Muscle of leg (tissue), 3 donors: ENCODE measurements at regions not wholly inside any gene's neighbourhood (a gene's known extent, or its start where the extent isn't known, plus 50 kb on each side); places are given as distances from the start of the nearest gene placed in this dataset.
"Not testable (repeated sequence)": the region's sequence is repeated elsewhere in the genome, so short reads cannot be mapped to it uniquely, and the experiment has no call there.

Experiments
- DNase-seq: peaks from one replicate; pipeline ENCODE4 v3.0.0; 2013
- H3K27ac ChIP-seq: one replicate; pipeline ENCODE4 v1.5.1; 2013; ENCODE audit warnings: mild to moderate bottlenecking, low read length, control low read depth
- H3K27me3 ChIP-seq: one replicate; pipeline ENCODE4 v1.6.1; 2013; ENCODE audit warnings: low read length; ENCODE audit not compliant: control insufficient read depth, insufficient read depth
- H3K36me3 ChIP-seq: one replicate; pipeline ENCODE4 v1.6.1; 2013; ENCODE audit warnings: low read length; ENCODE audit not compliant: control insufficient read depth, insufficient read depth
- H3K4me1 ChIP-seq: one replicate; pipeline ENCODE4 v1.6.1; 2013; ENCODE audit warnings: low read length; ENCODE audit not compliant: control insufficient read depth, insufficient read depth
- H3K4me3 ChIP-seq: one replicate; pipeline ENCODE4 v1.5.1; 2013; ENCODE audit warnings: low read length, control low read depth
- H3K9me3 ChIP-seq: replicated peaks from 2 replicates; pipeline ENCODE4 v1.6.1; 2013; ENCODE audit warnings: low read depth, low read length; ENCODE audit not compliant: control insufficient read depth
- WGBS: methylation state at CpG from one replicate; pipeline ENCODE4 v1.1.5; 2013; ENCODE audit warnings: missing lambda C conversion rate; ENCODE audit not compliant: insufficient coverage; 5-methylcytosine and 5-hydroxymethylcytosine counted together

DNA sequence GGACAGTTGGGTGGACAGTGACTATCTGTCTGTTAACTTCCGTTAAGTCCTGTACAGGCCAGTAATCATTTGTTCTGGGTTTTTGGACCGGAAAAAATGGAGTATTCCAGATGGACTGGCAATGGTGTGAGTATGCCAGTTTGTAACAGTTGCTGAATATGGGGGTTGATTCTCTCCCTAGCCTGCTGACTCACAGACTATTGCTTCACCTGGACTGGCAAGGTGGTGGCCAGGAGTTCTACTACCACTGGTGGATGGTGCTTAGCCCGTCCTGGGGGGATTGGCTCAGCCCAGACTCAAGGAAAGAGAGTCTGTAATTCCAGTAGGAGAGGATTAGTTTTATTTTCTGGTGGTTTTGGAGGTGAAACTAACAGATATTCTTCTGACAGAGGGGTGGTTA, 343.8 kb upstream of the USP9Y start:
- no peak overlapping the region for H3K27ac ChIP-seq
- no peak overlapping the region for H3K4me3 ChIP-seq
- no CpG with 5 or more reads among the region's 3 CpGs for WGBS
- H3K4me1 ChIP-seq: no peaks in the 10 kb centered on the region
- no peak for DNase-seq
- no peaks in the 10 kb centered on the region for H3K36me3 ChIP-seq
- no peaks in the 10 kb centered on the region for H3K9me3 ChIP-seq
- no peaks in the 10 kb centered on the region for H3K27me3 ChIP-seq

DNA sequence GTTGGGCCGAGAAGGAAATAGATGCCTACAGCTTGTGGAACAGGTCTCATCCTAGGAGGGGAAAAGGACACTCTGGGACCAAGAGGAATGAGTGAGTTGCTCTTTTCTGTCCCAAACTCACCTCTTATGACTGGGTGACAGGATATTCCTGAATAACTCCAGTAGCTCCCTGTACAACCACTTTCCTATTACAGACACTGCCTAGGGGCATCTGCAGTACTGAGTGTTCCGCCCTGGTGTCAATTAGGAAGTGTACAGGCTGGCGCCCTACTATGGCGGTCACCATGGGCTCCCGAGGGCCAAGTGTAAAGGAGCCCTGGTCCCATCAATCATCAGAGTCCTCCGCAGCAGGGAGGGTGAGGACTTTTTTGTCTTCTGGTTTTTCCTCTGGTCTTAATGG, 343.4 kb upstream of the USP9Y start:
- Histone ChIP-seq H3K4me3 (no peak overlapping the region), H3K36me3 (no peaks in the 10 kb centered on the region), H3K27me3 (no peaks in the 10 kb centered on the region), H3K9me3 (no peaks in the 10 kb centered on the region), H3K4me1 (no peaks in the 10 kb centered on the region), H3K27ac (no peak overlapping the region)
- no CpG with 5 or more reads among the region's 6 CpGs for WGBS
- DNase-seq: no peak

DNA sequence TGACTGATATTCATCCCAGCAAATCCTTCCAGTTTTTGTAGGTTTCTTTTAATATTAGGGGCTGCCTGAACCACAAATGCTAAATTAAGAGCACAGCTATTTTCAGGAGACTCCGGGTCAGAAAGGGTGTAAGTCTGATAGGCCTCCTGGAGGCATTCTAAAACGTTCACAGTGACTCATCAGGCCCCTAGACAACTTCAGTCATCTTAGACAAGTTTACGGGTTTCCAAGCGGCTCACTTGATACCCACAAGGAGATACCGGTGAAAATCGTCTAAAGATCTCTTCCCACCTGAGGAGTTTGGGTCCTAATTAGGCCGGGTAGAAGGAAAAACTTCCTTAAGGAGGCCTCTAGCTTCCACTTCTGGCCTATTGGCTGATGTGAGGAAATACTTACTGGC, 342.7 kb upstream of the USP9Y start:
- Histone ChIP-seq H3K4me1 (no peaks in the 10 kb centered on the region), H3K27ac (no peak overlapping the region), H3K4me3 (no peak overlapping the region), H3K36me3 (no peaks in the 10 kb centered on the region), H3K27me3 (no peaks in the 10 kb centered on the region), H3K9me3 (no peaks in the 10 kb centered on the region)
- no peak for DNase-seq
- no CpG with 5 or more reads among the region's 7 CpGs for WGBS

DNA sequence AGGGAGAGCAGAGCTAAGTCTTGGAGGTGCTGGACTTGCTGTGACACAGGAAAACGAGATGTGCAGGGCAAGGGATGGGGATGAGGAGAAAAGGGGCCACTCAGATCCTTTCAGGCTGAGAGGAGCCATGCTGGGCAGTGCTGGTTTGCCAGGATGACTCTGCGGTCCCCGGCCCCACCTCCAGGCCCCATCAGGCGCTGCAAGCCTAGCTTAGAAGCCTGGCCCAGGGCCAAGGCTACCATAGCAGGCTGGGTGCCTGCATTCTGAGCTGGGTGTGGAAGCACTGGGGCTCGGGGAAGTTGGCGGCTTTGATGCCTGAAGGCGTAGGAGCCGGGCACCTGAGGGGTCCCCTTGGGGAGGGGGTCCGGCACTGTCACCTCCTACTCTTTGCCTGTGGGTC, 341.2 kb upstream of the USP9Y start:
- H3K27ac ChIP-seq: no peak overlapping the region
- no peaks in the 10 kb centered on the region for H3K27me3 ChIP-seq
- H3K4me1 ChIP-seq: no peaks in the 10 kb centered on the region
- no peaks in the 10 kb centered on the region for H3K36me3 ChIP-seq
- no peak overlapping the region for H3K4me3 ChIP-seq
- no peaks in the 10 kb centered on the region for H3K9me3 ChIP-seq
- WGBS: no CpG with 5 or more reads among the region's 9 CpGs
- no peak for DNase-seq

DNA sequence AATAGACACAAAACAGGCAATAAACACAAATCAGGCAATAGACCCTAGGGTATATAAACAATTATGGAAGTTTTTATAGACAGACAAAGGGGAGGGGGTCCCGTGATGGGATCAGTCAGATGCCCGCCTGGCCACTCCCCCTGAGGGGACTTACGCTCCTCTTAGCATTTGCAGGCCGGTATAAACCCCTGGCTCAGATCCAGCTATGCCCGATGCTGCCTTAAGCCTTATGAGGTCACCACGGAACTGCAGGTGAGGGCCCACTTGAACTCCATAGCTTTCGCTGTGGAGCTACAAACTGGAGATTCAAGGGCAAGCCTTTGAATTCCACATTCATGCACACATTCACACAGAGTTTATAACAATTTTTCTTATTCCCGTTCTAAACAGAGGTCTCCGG, 340.5 kb upstream of the USP9Y start:
- DNase-seq: no peak
- Histone ChIP-seq H3K9me3 (no peaks in the 10 kb centered on the region), H3K27ac (no peak overlapping the region), H3K4me3 (no peak overlapping the region), H3K4me1 (no peaks in the 10 kb centered on the region), H3K27me3 (no peaks in the 10 kb centered on the region), H3K36me3 (no peaks in the 10 kb centered on the region)
- WGBS: no CpG with 5 or more reads among the region's 9 CpGs

DNA sequence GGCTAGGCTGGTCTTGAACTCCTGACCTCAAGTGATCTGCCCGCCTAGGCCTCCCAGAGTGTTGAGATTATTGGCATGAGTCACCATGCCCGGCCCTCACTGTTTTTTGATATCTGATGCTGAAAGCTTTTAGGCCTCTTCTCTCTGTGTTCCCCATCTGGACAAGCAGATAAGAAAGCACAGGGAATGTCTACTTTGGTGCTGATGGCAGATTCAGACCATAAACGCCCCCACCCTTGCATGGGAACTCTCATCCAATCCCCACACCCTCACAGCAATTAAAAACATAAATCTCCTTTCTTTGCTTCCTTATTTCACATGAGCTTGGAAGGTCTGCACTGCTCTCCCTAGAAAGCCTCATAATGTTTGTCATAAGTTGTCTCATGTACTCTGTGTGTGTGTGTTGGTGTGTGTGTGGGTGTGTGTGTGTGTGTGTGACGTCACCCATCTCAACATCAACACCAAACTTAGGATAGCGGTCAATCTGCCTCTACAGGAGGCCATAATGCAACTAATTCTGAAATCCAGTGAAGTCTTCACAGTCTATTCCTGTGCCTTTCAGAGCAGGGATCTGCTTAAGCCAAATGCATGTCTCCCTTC, 335.6 kb upstream of the USP9Y start:
- Histone ChIP-seq H3K4me3 (no peak overlapping the region), H3K27me3 (no peaks in the 10 kb centered on the region), H3K36me3 (no peaks in the 10 kb centered on the region), H3K9me3 (no peaks in the 10 kb centered on the region), H3K27ac (no peak overlapping the region), H3K4me1 (no peaks in the 10 kb centered on the region)
- DNase-seq: no peak
- no CpG with 5 or more reads among the region's 5 CpGs for WGBS

DNA sequence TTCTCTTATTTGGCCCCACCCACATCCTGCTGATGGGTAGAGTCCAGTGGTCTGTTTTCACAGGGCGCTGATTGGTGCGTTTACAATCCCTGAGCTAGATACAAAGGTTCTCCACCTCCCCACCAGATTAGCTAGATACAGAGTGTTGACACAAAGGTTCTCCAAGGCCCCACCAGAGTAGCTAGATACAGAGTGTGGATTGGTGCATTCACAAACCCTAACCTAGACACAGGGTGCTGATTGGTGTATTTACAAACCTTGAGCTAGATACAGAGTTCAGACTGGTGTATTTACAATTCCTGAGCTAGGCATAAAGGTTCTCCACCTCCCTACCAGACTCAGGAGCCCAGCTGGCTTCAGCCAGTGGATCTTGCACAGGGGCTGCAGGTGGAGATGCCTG, 326.4 kb upstream of the USP9Y start:
- H3K27ac ChIP-seq, H3K27me3 ChIP-seq, H3K4me3 ChIP-seq, H3K4me1 ChIP-seq, DNase-seq, H3K36me3 ChIP-seq, H3K9me3 ChIP-seq: not testable (repeated sequence)
- no CpG with 5 or more reads among the region's 2 CpGs for WGBS

DNA sequence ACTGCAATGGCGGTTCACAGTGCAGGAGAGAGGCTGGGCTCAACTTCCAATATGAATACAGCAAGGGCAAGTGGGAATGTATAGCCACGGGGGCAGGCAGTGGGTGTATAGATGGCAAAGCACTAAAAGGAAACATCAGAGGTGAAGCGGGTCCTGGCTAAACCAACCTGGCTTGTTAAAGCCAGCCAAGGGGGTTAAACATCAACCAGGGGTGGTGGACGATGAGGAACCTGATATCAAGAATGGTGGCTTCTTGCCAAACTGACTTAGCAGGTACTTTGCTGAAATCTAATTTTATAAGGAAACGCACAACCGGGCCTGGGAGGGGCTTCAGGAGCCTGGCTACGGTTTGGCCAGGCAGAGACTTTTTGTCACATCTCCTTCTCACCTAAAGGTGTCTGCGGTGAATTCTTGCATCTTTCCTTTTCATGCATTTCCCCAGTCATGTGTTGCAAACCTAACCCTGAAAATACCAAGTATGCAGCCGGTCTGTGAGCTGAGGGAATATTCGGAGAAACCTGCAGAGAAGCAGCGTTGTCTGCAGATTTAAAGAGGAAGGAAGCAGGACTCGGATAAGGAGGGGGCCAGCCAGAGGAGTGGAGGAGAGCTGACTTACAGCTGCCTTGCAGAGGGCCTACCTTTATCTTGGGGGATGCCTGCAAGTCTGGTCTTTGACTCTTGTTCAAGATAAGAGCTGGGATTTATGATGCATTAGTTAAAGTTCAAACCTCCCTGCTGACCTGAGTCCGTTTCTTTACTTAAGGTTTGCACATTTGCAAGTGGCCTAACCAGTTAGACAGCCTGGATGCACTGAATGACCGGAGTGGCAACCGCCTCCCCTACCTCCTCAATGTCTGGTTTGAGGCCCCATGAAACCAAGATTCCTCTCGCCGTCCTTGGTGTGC, 309.1 kb upstream of the USP9Y start:
- H3K27ac ChIP-seq, H3K27me3 ChIP-seq, H3K9me3 ChIP-seq, H3K4me1 ChIP-seq, H3K4me3 ChIP-seq, H3K36me3 ChIP-seq: not testable (repeated sequence)
- peak; percentile 0 for DNase-seq
- WGBS: no CpG with 5 or more reads among the region's 17 CpGs

DNA sequence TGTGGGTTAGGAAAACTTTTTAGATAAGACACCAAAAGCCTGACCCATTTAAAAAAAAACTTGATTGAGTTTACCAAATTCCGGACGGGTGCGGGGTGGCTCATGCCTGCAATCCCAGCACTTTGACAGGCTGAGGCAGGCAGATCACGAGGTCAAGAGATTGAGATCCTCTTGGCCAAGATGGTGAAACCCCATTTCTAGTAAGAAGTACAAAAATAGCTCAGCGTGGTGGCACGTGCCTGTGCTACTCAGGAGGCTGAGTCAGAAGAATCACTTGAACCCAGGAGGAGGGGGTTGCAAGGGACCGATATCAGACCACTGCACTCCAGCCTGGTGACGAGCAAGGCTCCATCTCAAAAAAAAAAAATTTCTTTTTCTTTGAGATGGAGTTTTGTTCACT, 307.8 kb upstream of the USP9Y start:
- no peak for DNase-seq
- Histone ChIP-seq H3K4me1 (no peaks in the 10 kb centered on the region), H3K27ac (no peak overlapping the region), H3K9me3 (no peaks in the 10 kb centered on the region), H3K4me3 (no peak overlapping the region), H3K36me3 (no peaks in the 10 kb centered on the region), H3K27me3 (no peaks in the 10 kb centered on the region)
- WGBS: no CpG with 5 or more reads among the region's 8 CpGs

DNA sequence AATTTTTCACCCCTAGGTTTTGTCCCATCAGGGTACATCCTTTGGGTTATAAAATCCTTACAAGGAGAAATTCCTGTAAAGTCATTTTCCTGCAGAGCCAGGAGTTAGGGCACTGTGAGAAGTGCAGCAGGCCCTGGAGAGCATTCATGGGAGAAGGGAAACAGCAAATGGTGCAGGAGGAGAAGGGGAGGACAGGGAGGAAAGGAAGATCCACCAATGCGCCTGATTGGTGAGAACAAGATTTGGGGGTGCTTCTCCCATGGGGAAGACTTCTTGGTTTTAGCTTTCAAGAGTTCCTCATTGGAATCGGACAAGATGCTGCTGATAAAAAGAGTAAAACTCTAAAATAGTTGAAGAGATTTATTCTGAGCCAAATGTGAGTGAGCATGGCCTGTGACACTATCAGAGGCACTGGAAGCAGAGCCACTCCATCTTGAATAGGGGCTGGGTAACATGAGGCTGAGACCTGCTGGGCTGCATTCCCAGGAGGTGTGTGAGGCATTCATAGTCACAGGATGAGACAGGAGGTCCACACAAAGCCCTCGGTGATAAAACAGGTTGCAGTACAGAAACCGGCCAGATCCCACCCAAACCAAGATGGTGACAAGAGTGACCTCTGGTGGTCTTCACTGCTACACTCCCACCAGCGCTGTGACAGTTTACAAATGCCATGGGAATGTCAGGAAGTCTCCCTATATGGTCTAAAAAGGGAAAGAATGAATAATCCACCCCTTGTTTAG, 305.5 kb upstream of the USP9Y start:
- not testable (repeated sequence) for H3K9me3 ChIP-seq, H3K36me3 ChIP-seq, H3K27ac ChIP-seq, H3K27me3 ChIP-seq, DNase-seq, H3K4me3 ChIP-seq, H3K4me1 ChIP-seq
- WGBS: no CpG with 5 or more reads among the region's 5 CpGs
